ENCODE measurements at regions not wholly inside any gene's neighbourhood (a gene's known extent, or its start where the extent isn't known, plus 50 kb on each side); places are given as distances from the start of the nearest gene placed in this dataset.
"Not testable (repeated sequence)": the region's sequence is repeated elsewhere in the genome, so short reads cannot be mapped to it uniquely, and the experiment has no call there.

GRCh38 chr17:45585037-45585733, 94.7 kb upstream of the PLEKHM1 start:
- Histone ChIP-seq H3K79me2 (ENCODE audit: insufficient read depth, low read length) (peaks cover 73% of the 10 kb centered on the region), H3K4me3 (ENCODE audit: low read length, poor library complexity, severe bottlenecking) (peak overlapping the region; percentile 90), H4K20me1 (ENCODE audit: insufficient read depth, low read length, poor library complexity, severe bottlenecking) (peaks cover 38% of the 10 kb centered on the region), H3K4me2 (ENCODE audit: low read depth, low read length, poor library complexity, severe bottlenecking) (peak overlapping the region; percentile 95), H3K4me1 (ENCODE audit: insufficient read depth, low read length, poor library complexity, severe bottlenecking) (peaks cover 44% of the 10 kb centered on the region), H3K9ac (ENCODE audit: low read depth, low read length, poor library complexity, severe bottlenecking) (peak overlapping the region; percentile 97)
- H2AFZ ChIP-seq (ENCODE audit: low read length); H3F3A ChIP-seq (ENCODE audit: low read depth); H3K36me3 ChIP-seq (ENCODE audit: insufficient read depth, low read length); H3K9me3 ChIP-seq (ENCODE audit: insufficient read depth, low read depth, low read length); H3K9me2 ChIP-seq (replicated peaks; ENCODE audit: low read depth, low read length); H3K27me3 ChIP-seq (ENCODE audit: insufficient read depth, low read length, poor library complexity, severe bottlenecking): not testable (repeated sequence)
- peak; percentile 37 for TF ChIP-seq CTCF (conservative IDR thresholded peaks at IDR 0.05; ENCODE audit: low read length)

- not testable (repeated sequence) for H3K9me3 ChIP-seq (ENCODE audit: insufficient read depth, low read depth, low read length); H3F3A ChIP-seq (ENCODE audit: low read depth); H2AFZ ChIP-seq (ENCODE audit: low read length); H3K27me3 ChIP-seq (ENCODE audit: insufficient read depth, low read length, poor library complexity, severe bottlenecking); H3K36me3 ChIP-seq (ENCODE audit: insufficient read depth, low read length); H3K9me2 ChIP-seq (replicated peaks; ENCODE audit: low read depth, low read length)
- Histone ChIP-seq H3K4me2 (ENCODE audit: low read depth, low read length, poor library complexity, severe bottlenecking) (peak overlapping the region; percentile 95), H4K20me1 (ENCODE audit: insufficient read depth, low read length, poor library complexity, severe bottlenecking) (peaks cover 30% of the 10 kb centered on the region), H3K79me2 (ENCODE audit: insufficient read depth, low read length) (peaks cover 65% of the 10 kb centered on the region), H3K4me1 (ENCODE audit: insufficient read depth, low read length, poor library complexity, severe bottlenecking) (peaks cover 36% of the 10 kb centered on the region), H3K9ac (ENCODE audit: low read depth, low read length, poor library complexity, severe bottlenecking) (peak overlapping the region; percentile 97), H3K4me3 (ENCODE audit: low read length, poor library complexity, severe bottlenecking) (peak overlapping the region; percentile 90)
These were observed 95.5 kb upstream of the PLEKHM1 start for GRCh38 chr17:45585794-45586650.

- Histone ChIP-seq H3K9ac (ENCODE audit: low read depth, low read length, poor library complexity, severe bottlenecking) (peak overlapping the region; percentile 97), H4K20me1 (ENCODE audit: insufficient read depth, low read length, poor library complexity, severe bottlenecking) (peaks cover 25% of the 10 kb centered on the region), H3K4me3 (ENCODE audit: low read length, poor library complexity, severe bottlenecking) (peak overlapping the region; percentile 90), H3K4me2 (ENCODE audit: low read depth, low read length, poor library complexity, severe bottlenecking) (peak overlapping the region; percentile 89), H3K4me1 (ENCODE audit: insufficient read depth, low read length, poor library complexity, severe bottlenecking) (peaks cover 30% of the 10 kb centered on the region), H3K79me2 (ENCODE audit: insufficient read depth, low read length) (peaks cover 59% of the 10 kb centered on the region)
- H3K27me3 ChIP-seq (ENCODE audit: insufficient read depth, low read length, poor library complexity, severe bottlenecking); H2AFZ ChIP-seq (ENCODE audit: low read length); H3K36me3 ChIP-seq (ENCODE audit: insufficient read depth, low read length); H3K9me3 ChIP-seq (ENCODE audit: insufficient read depth, low read depth, low read length); H3K9me2 ChIP-seq (replicated peaks; ENCODE audit: low read depth, low read length); H3F3A ChIP-seq (ENCODE audit: low read depth): not testable (repeated sequence)
These were observed 96.1 kb upstream of the PLEKHM1 start for GRCh38 chr17:45586651-45586934.

- H3F3A ChIP-seq (ENCODE audit: low read depth); H3K79me2 ChIP-seq (ENCODE audit: insufficient read depth, low read length); H3K4me3 ChIP-seq (ENCODE audit: low read length, poor library complexity, severe bottlenecking); H3K9ac ChIP-seq (ENCODE audit: low read depth, low read length, poor library complexity, severe bottlenecking); H3K36me3 ChIP-seq (ENCODE audit: insufficient read depth, low read length); H3K4me2 ChIP-seq (ENCODE audit: low read depth, low read length, poor library complexity, severe bottlenecking); H3K9me2 ChIP-seq (replicated peaks; ENCODE audit: low read depth, low read length); H3K27me3 ChIP-seq (ENCODE audit: insufficient read depth, low read length, poor library complexity, severe bottlenecking); H3K4me1 ChIP-seq (ENCODE audit: insufficient read depth, low read length, poor library complexity, severe bottlenecking); H2AFZ ChIP-seq (ENCODE audit: low read length); H4K20me1 ChIP-seq (ENCODE audit: insufficient read depth, low read length, poor library complexity, severe bottlenecking); H3K9me3 ChIP-seq (ENCODE audit: insufficient read depth, low read depth, low read length): not testable (repeated sequence)
- peak; percentile 58 for TF ChIP-seq CTCF (conservative IDR thresholded peaks at IDR 0.05; ENCODE audit: low read length)
These were observed 102.0 kb upstream of the PLEKHM1 start for GRCh38 chr17:45592433-45592923.

GRCh38 chr17:45596347-45596746, 105.8 kb upstream of the PLEKHM1 start:
- not testable (repeated sequence) for H3F3A ChIP-seq (ENCODE audit: low read depth); H3K4me3 ChIP-seq (ENCODE audit: low read length, poor library complexity, severe bottlenecking); H4K20me1 ChIP-seq (ENCODE audit: insufficient read depth, low read length, poor library complexity, severe bottlenecking); H3K9me3 ChIP-seq (ENCODE audit: insufficient read depth, low read depth, low read length); H3K9me2 ChIP-seq (replicated peaks; ENCODE audit: low read depth, low read length); H3K36me3 ChIP-seq (ENCODE audit: insufficient read depth, low read length); H3K27me3 ChIP-seq (ENCODE audit: insufficient read depth, low read length, poor library complexity, severe bottlenecking); H3K4me1 ChIP-seq (ENCODE audit: insufficient read depth, low read length, poor library complexity, severe bottlenecking); H3K4me2 ChIP-seq (ENCODE audit: low read depth, low read length, poor library complexity, severe bottlenecking); H3K79me2 ChIP-seq (ENCODE audit: insufficient read depth, low read length); H3K9ac ChIP-seq (ENCODE audit: low read depth, low read length, poor library complexity, severe bottlenecking); H2AFZ ChIP-seq (ENCODE audit: low read length)

All from Loucy (cell line).